ENCODE measurements at regions not wholly inside any gene's neighbourhood (a gene's known extent, or its start where the extent isn't known, plus 50 kb on each side); places are given as distances from the start of the nearest gene placed in this dataset.

- no peak overlapping the region for H3K27ac ChIP-seq
- H3K4me3 ChIP-seq: no peak overlapping the region
- H3K9me3 ChIP-seq: no peaks in the 10 kb centered on the region
- no peaks in the 10 kb centered on the region for H3K36me3 ChIP-seq
- H3K27me3 ChIP-seq: peaks cover 0 to 7% (median 0%) of the 10 kb centered on the region in 3 donors
- H3K4me1 ChIP-seq: no peaks in the 10 kb centered on the region
- 18 to 47% (median 24%) methylated on average over 1 of the region's 1 CpG for WGBS, 5 donors
- intact Hi-C loops (cut with DNase I; ENCODE audit: low total_unique reads): no loop called here
- DNase-seq: no peak
- TF ChIP-seq POLR2A (IDR thresholded peaks at IDR 0.05): no peak
- TF ChIP-seq POLR2AphosphoS5 (IDR thresholded peaks at IDR 0.05): no peak
- TF ChIP-seq EP300 (IDR thresholded peaks at IDR 0.05): no peak
- TF ChIP-seq CTCF (IDR thresholded peaks at IDR 0.05): no peak
These were observed 209.4 kb upstream of the PRSS1 start for GRCh38 chr7:142539901-142540300.

GRCh38 chr7:142537760-142538159 is 211.5 kb upstream of the PRSS1 start:
- TF ChIP-seq CTCF (IDR thresholded peaks at IDR 0.05) (no peak), POLR2AphosphoS5 (IDR thresholded peaks at IDR 0.05) (no peak), POLR2A (IDR thresholded peaks at IDR 0.05) (no peak), EP300 (IDR thresholded peaks at IDR 0.05) (no peak)
- H3K27ac ChIP-seq: no peak overlapping the region
- 88 to 100% (median 100%) methylated on average over 1 of the region's 1 CpG for WGBS, 5 donors
- no peaks in the 10 kb centered on the region for H3K4me1 ChIP-seq
- no peak overlapping the region for H3K4me3 ChIP-seq
- peaks cover 0 to 7% (median 0%) of the 10 kb centered on the region in 3 donors for H3K27me3 ChIP-seq
- H3K36me3 ChIP-seq: no peaks in the 10 kb centered on the region
- intact Hi-C loops (cut with DNase I; ENCODE audit: low total_unique reads): no loop called here
- H3K9me3 ChIP-seq: no peaks in the 10 kb centered on the region
- DNase-seq: no peak

GRCh38 chr7:142535123-142535779 is 214.0 kb upstream of the PRSS1 start:
- TF ChIP-seq POLR2AphosphoS5 (IDR thresholded peaks at IDR 0.05): no peak
- TF ChIP-seq CTCF (IDR thresholded peaks at IDR 0.05): peak in 5 of 7 experiments; percentile 18 to 34 (median 22)
- no peak for TF ChIP-seq POLR2A (IDR thresholded peaks at IDR 0.05)
- TF ChIP-seq EP300 (IDR thresholded peaks at IDR 0.05): no peak
- Histone ChIP-seq H3K4me1 (no peaks in the 10 kb centered on the region), H3K4me3 (no peak overlapping the region), H3K27me3 (peaks cover 0 to 11% (median 0%) of the 10 kb centered on the region in 3 donors), H3K36me3 (no peaks in the 10 kb centered on the region), H3K27ac (no peak overlapping the region), H3K9me3 (no peaks in the 10 kb centered on the region)
- intact Hi-C loops (cut with DNase I; ENCODE audit: low total_unique reads): no loop called here
- peak; percentile 50 to 77 for DNase-seq
- 11 to 22% (median 13%) methylated on average over 4 to 7 of the region's 7 CpGs for WGBS, 5 donors

- Histone ChIP-seq H3K4me3 (no peak overlapping the region), H3K9me3 (no peaks in the 10 kb centered on the region), H3K27me3 (peaks cover 0 to 14% (median 0%) of the 10 kb centered on the region in 3 donors), H3K4me1 (no peaks in the 10 kb centered on the region), H3K36me3 (no peaks in the 10 kb centered on the region), H3K27ac (no peak overlapping the region)
- intact Hi-C loops (cut with DNase I; ENCODE audit: low total_unique reads): no loop called here
- TF ChIP-seq CTCF (IDR thresholded peaks at IDR 0.05): no peak
- no peak for TF ChIP-seq POLR2A (IDR thresholded peaks at IDR 0.05)
- no peak for TF ChIP-seq POLR2AphosphoS5 (IDR thresholded peaks at IDR 0.05)
- no peak for TF ChIP-seq EP300 (IDR thresholded peaks at IDR 0.05)
- no peak for DNase-seq
These were observed 214.5 kb upstream of the PRSS1 start for GRCh38 chr7:142534726-142535122.
